ENCODE measurements at regions not wholly inside any gene's neighbourhood (a gene's known extent, or its start where the extent isn't known, plus 50 kb on each side); places are given as distances from the start of the nearest gene placed in this dataset.

- TF ChIP-seq GATA3 (IDR thresholded peaks at IDR 0.05; ENCODE audit: low read depth, low read length): no peak
- no peak for TF ChIP-seq GATA2 (IDR thresholded peaks at IDR 0.05; ENCODE audit: low read depth, low read length)
Observed at GRCh38 chr22:49112661-49113626, 714.7 kb downstream of the BRD1 start.
